ENCODE measurements at regions not wholly inside any gene's neighbourhood (a gene's known extent, or its start where the extent isn't known, plus 50 kb on each side); places are given as distances from the start of the nearest gene placed in this dataset.

DNA sequence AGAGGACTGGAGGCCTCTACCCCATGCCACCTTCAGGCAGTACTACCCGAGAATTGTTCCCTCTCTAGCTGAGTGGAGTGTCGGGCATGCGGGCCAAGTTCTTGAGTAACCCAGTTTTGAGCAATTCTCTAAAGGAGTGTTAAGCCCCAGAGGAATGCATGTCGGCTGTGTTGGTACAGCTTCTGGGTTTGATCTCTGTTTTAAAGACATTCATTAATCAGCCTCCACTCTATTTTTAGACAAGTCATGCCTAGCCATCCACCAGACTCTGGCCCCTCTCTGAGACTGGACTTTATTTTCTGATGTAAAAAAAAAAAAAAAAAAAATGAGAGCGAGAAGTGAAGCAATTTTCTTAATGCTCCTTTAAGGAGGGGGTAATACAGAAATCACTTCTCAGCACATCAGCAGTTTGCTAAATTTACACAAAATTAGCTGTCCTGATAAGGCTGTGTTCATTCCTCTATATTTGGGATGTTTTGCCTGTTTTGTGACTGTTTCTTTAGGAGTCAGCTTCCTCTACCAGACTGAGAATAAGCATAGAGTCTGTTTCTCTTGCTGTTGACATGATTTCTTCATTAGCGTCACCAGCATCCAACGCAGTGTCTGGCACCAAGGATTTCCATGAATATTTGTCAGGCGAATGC lies 88.7 kb downstream of the AXIN2 start:
- ATAC-seq = peak in 2 of 4 donors; percentile 58 to 69
- H3K27ac ChIP-seq = no peak overlapping the region
- intact Hi-C loops (cut with DNase I) = no loop called here
- H3K9me3 ChIP-seq = no peaks in the 10 kb centered on the region
- H3K36me3 ChIP-seq = no peaks in the 10 kb centered on the region
- TF ChIP-seq POLR2A (IDR thresholded peaks at IDR 0.05) = no peak
- TF ChIP-seq, protein P1, sequence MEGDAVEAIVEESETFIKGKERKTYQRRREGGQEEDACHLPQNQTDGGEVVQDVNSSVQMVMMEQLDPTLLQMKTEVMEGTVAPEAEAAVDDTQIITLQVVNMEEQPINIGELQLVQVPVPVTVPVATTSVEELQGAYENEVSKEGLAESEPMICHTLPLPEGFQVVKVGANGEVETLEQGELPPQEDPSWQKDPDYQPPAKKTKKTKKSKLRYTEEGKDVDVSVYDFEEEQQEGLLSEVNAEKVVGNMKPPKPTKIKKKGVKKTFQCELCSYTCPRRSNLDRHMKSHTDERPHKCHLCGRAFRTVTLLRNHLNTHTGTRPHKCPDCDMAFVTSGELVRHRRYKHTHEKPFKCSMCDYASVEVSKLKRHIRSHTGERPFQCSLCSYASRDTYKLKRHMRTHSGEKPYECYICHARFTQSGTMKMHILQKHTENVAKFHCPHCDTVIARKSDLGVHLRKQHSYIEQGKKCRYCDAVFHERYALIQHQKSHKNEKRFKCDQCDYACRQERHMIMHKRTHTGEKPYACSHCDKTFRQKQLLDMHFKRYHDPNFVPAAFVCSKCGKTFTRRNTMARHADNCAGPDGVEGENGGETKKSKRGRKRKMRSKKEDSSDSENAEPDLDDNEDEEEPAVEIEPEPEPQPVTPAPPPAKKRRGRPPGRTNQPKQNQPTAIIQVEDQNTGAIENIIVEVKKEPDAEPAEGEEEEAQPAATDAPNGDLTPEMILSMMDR (IDR thresholded peaks at IDR 0.05) = no peak
- H3K4me3 ChIP-seq = no peak overlapping the region
- WGBS (ENCODE audit: insufficient coverage, low coverage, low lambda C conversion rate, missing lambda C conversion rate) = 64% methylated on average over 8 of the region's 8 CpGs
- no peaks in the 10 kb centered on the region for H3K27me3 ChIP-seq
- DNase-seq = no peak
- peaks cover 0 to 6% (median 0%) of the 10 kb centered on the region in 4 donors for H3K4me1 ChIP-seq

DNA sequence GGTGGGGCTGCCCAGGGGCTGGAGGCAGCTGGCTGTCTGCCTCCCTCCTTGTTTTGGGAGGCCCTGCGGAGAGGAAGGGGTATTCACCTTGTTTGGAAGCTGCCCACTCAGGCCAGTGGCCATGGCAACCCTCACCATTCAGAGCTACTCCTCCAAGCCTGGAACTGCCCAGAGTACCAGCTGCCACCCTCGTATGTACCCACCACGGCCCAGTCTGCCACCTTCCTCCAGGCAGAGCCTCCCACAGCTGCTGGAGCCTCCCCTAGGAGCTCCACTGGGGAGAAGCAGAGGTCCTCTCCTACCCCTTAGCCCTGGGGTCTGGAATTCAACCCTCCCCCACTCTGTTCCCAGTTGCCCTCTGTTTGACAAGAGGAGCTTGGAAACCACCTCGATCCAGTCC lies 90.7 kb downstream of the AXIN2 start:
- Histone ChIP-seq H3K9me3 (no peaks in the 10 kb centered on the region), H3K27ac (no peak overlapping the region), H3K4me1 (peaks cover 0 to 6% (median 0%) of the 10 kb centered on the region in 4 donors), H3K27me3 (no peaks in the 10 kb centered on the region), H3K36me3 (no peaks in the 10 kb centered on the region), H3K4me3 (no peak overlapping the region)
- WGBS (ENCODE audit: insufficient coverage, low coverage, low lambda C conversion rate, missing lambda C conversion rate) = 27% methylated on average over 1 of the region's 4 CpGs
- TF ChIP-seq, protein P1 (IDR thresholded peaks at IDR 0.05) = no peak
- DNase-seq (no peak), ATAC-seq (no peak)
- intact Hi-C loops (cut with DNase I) = no loop called here

DNA sequence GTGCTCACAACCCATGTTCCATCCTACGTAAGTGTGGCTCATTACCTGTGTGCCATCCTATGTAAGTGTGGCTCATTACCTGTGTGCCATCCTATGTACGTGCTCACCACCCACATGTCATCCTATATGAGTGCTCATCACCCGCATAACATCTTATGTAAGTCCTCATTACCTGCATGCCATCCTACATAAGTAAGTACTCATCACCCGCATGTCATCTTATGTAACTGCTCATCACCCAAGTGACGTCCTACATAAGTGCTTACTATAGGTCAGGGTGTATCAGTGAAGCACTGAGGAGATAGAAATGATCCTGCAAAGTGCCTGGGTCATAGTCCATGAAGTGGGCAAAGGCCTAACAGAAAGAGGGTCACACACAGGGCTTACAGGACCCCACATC lies 93.1 kb downstream of the AXIN2 start:
- no peak overlapping the region for H3K27ac ChIP-seq
- DNase-seq = no peak
- H3K4me3 ChIP-seq = no peak overlapping the region
- WGBS (ENCODE audit: insufficient coverage, low coverage, low lambda C conversion rate, missing lambda C conversion rate) = 86% methylated on average over 4 of the region's 5 CpGs
- no peaks in the 10 kb centered on the region for H3K27me3 ChIP-seq
- TF ChIP-seq, protein P1 (IDR thresholded peaks at IDR 0.05) = no peak
- no peak for TF ChIP-seq POLR2A (IDR thresholded peaks at IDR 0.05)
- intact Hi-C loops (cut with DNase I) = no loop called here
- H3K36me3 ChIP-seq = no peaks in the 10 kb centered on the region
- no peaks in the 10 kb centered on the region for H3K9me3 ChIP-seq
- H3K4me1 ChIP-seq = peaks cover 0 to 4% (median 0%) of the 10 kb centered on the region in 4 donors
- ATAC-seq = no peak

DNA sequence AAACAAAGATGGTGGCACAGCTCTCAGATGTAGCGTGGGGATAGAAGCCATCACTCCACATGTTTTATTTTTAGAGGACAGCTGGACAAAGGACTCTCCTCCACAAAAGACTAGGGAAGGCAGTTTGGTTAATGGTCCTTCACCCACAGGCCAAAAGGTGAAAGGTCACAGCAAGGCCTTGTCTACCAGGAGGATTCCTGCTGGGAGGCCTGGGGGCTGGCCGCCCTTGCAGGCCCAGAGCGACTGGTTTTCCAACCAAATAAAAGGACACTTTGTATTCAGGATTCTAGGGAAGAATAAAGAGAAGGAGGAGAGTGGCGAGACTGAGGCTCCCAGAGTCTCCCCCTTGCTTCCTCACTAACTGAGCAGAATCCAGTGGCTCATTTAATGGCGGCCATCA lies 94.3 kb downstream of the AXIN2 start:
- Histone ChIP-seq H3K27ac (no peak overlapping the region), H3K9me3 (no peaks in the 10 kb centered on the region), H3K27me3 (no peaks in the 10 kb centered on the region), H3K4me1 (no peaks in the 10 kb centered on the region), H3K4me3 (no peak overlapping the region), H3K36me3 (no peaks in the 10 kb centered on the region)
- DNase-seq (no peak), ATAC-seq (no peak)
- intact Hi-C loops (cut with DNase I) = no loop called here
- 81% methylated on average over 4 of the region's 5 CpGs for WGBS (ENCODE audit: insufficient coverage, low coverage, low lambda C conversion rate, missing lambda C conversion rate)
- TF ChIP-seq POLR2A (IDR thresholded peaks at IDR 0.05) = no peak
- TF ChIP-seq, protein P1 (IDR thresholded peaks at IDR 0.05) = no peak

DNA sequence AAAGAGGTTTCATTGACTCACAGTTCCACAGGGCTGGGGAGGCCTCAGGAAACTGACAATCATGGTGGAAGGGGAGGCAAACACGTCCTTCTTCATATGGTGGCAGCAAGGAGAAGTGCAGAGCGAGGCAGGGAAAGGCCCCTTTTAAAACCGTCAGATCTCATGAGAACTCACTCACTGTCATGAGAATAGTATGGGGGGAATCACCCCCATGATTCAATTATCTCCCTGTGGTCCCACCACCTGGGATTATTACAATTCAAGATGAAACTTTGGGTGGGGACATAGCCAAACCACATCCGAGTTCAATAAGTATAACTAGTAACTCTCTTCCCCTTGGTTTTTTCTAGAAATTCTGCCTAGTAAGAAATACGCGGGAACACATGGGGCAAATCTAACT lies 94.9 kb downstream of the AXIN2 start:
- intact Hi-C loops (cut with DNase I) = no loop called here
- ATAC-seq = no peak
- no peaks in the 10 kb centered on the region for H3K9me3 ChIP-seq
- no peak for DNase-seq
- no peak overlapping the region for H3K27ac ChIP-seq
- H3K36me3 ChIP-seq = no peaks in the 10 kb centered on the region
- no peak overlapping the region for H3K4me3 ChIP-seq
- no peaks in the 10 kb centered on the region for H3K27me3 ChIP-seq
- H3K4me1 ChIP-seq = no peaks in the 10 kb centered on the region
- 69% methylated on average over 4 of the region's 6 CpGs for WGBS (ENCODE audit: insufficient coverage, low coverage, low lambda C conversion rate, missing lambda C conversion rate)
- TF ChIP-seq, protein P1 (IDR thresholded peaks at IDR 0.05) = no peak
- no peak for TF ChIP-seq POLR2A (IDR thresholded peaks at IDR 0.05)

Data from right lobe of liver (tissue), 6 donors.